ENCODE measurements at regions not wholly inside any gene's neighbourhood (a gene's known extent, or its start where the extent isn't known, plus 50 kb on each side); places are given as distances from the start of the nearest gene placed in this dataset.

DNA sequence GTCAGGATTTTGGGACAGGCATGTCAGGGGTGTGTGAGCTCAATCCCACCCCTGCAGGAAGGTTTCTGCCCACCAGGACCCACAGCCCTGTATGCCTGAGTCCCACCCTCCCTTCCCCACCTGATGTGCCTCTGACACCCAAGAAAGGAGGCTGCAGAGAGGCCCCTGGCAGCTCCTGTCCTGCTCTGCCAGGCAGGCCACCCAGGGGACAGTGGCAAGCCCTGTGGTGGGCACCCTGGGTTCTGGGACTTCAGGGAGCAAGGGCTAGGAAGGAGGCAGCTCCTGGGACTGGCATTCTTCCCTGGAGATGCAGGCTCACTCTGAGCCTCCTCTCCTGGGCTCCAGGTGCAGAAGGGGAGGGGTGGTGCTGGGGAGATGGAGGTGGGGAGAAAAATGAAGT lies 234.5 kb upstream of the B3GAT1 start:
- TF ChIP-seq, protein P1, sequence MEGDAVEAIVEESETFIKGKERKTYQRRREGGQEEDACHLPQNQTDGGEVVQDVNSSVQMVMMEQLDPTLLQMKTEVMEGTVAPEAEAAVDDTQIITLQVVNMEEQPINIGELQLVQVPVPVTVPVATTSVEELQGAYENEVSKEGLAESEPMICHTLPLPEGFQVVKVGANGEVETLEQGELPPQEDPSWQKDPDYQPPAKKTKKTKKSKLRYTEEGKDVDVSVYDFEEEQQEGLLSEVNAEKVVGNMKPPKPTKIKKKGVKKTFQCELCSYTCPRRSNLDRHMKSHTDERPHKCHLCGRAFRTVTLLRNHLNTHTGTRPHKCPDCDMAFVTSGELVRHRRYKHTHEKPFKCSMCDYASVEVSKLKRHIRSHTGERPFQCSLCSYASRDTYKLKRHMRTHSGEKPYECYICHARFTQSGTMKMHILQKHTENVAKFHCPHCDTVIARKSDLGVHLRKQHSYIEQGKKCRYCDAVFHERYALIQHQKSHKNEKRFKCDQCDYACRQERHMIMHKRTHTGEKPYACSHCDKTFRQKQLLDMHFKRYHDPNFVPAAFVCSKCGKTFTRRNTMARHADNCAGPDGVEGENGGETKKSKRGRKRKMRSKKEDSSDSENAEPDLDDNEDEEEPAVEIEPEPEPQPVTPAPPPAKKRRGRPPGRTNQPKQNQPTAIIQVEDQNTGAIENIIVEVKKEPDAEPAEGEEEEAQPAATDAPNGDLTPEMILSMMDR (IDR thresholded peaks at IDR 0.05): no peak
- no peak for TF ChIP-seq POLR2A (IDR thresholded peaks at IDR 0.05)

All from lower leg skin (tissue), 3 donors.